ENCODE measurements at regions not wholly inside any gene's neighbourhood (a gene's known extent, or its start where the extent isn't known, plus 50 kb on each side); places are given as distances from the start of the nearest gene placed in this dataset.
"Not testable (repeated sequence)": the region's sequence is repeated elsewhere in the genome, so short reads cannot be mapped to it uniquely, and the experiment has no call there.

GRCh38 chr17:20941872-20942271 is 100.9 kb downstream of the USP22 start:
- DNase-seq (no peak), FAIRE-seq (no peak), ATAC-seq (no peak)

DNA sequence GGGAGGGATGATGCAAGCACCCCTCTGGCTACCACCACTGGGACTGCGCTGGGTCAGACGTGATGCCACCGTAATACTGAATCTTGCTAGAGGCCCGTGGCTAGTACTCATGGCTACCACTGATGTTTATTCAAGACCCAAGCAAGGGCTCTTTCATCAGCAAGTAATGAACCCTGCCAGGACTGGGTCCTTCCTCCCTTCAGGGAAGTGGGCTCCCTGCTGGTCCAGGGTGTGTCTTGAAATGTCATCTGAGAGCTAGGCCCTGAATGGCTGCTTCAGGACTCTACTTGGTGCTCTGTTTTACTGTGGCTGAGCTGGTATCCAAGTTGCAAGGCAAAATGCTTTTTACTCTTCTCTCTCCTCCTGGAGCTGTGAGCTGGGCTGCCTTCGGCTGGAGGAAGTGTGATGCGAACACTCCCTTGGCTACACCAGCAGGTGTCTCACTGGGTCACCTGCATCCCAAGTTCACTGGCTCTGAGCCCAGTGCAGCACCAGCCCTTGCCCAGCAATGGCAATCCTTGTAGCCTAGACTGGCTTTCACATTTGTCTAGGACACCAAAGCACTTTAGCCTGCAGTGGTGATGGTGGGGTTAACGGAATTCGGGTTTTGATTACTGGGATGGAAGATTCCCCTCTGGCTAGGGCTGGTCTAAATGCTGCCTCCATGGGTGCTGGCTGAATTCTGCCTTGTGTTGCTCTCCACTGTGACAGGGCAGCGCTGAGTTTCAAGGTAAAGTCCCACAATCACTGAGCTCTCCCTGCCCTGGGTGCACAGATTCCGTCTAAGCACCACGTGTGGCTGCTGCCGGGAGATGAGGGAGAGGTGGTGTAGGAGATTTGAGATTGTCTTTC is 98.6 kb downstream of the USP22 start:
- TF ChIP-seq, protein P1, sequence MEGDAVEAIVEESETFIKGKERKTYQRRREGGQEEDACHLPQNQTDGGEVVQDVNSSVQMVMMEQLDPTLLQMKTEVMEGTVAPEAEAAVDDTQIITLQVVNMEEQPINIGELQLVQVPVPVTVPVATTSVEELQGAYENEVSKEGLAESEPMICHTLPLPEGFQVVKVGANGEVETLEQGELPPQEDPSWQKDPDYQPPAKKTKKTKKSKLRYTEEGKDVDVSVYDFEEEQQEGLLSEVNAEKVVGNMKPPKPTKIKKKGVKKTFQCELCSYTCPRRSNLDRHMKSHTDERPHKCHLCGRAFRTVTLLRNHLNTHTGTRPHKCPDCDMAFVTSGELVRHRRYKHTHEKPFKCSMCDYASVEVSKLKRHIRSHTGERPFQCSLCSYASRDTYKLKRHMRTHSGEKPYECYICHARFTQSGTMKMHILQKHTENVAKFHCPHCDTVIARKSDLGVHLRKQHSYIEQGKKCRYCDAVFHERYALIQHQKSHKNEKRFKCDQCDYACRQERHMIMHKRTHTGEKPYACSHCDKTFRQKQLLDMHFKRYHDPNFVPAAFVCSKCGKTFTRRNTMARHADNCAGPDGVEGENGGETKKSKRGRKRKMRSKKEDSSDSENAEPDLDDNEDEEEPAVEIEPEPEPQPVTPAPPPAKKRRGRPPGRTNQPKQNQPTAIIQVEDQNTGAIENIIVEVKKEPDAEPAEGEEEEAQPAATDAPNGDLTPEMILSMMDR (IDR thresholded peaks at IDR 0.05), result peak; percentile 51 to 67 (median 54)
- DNase-seq (peak; percentile 79 to 94 (median 84)), FAIRE-seq (no peak), ATAC-seq (peak; percentile 98 to 100 (median 100))
- 33 to 36% methylated on average over 12 of the region's 12 CpGs for WGBS, 2 donors
- Histone ChIP-seq H3K4me3 (no peak overlapping the region), H3K36me3 (no peaks in the 10 kb centered on the region), H3K27me3 (no peaks in the 10 kb centered on the region), H3K27ac (no peak overlapping the region), H3K4me1 (no peaks in the 10 kb centered on the region), H3K9me3 (no peaks in the 10 kb centered on the region)
- intact Hi-C loops (cut with DNase I), result loop anchor here in 1 of 3 donors (5.0 kb wide), 1 partner anchor 48 kb away; no protein-coding TSS in a partner anchor

More at GRCh38 chr17:20941872-20942271, 100.9 kb downstream of the USP22 start:
- TF ChIP-seq, protein P1 (IDR thresholded peaks at IDR 0.05), result no peak
- intact Hi-C loops (cut with DNase I), result loop anchor here in 1 of 3 donors (5.0 kb wide), 1 partner anchor 50 kb away; no protein-coding TSS in a partner anchor
- no peaks in the 10 kb centered on the region for H3K9me3 ChIP-seq
- H3K36me3 ChIP-seq, result no peaks in the 10 kb centered on the region
- H3K4me3 ChIP-seq, result no peak overlapping the region
- H3K4me1 ChIP-seq, result peaks cover 0 to 4% (median 2%) of the 10 kb centered on the region in 3 donors
- 80% methylated on average over 5 of the region's 5 CpGs for WGBS, 2 donors
- H3K27ac ChIP-seq, result no peak overlapping the region
- no peaks in the 10 kb centered on the region for H3K27me3 ChIP-seq

DNA sequence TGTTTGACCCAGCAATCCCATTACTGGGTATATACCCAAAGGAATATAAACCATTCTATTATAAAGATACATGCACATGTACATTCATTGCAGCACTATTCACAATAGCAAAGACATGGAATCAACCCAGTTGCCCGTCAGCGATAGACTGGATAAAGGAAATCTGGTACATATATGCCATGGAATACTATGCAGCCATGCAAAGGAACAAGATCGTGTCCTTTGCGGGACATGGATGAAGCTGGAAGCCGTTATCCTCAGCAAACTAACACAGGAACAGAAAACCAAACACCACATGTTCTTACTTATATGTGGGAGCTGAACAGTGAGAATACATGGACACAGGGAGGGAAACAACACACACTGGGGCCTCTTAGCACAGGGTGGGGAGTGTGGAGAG is 95.1 kb downstream of the USP22 start:
- 92 to 96% methylated on average over 5 of the region's 5 CpGs for whole genome bisulfite sequencing, 2 donors

GRCh38 chr17:20948984-20949777 is 93.6 kb downstream of the USP22 start:
- Histone ChIP-seq H3K27me3 (no peaks in the 10 kb centered on the region), H3K9me3 (no peaks in the 10 kb centered on the region), H3K36me3 (no peaks in the 10 kb centered on the region), H3K4me1 (no peaks in the 10 kb centered on the region), H3K4me3 (no peak overlapping the region), H3K27ac (no peak overlapping the region)
- TF ChIP-seq, protein P1 (IDR thresholded peaks at IDR 0.05), result no peak
- DNase-seq (no peak), FAIRE-seq (no peak), ATAC-seq (no peak)
- intact Hi-C loops (cut with DNase I), result no loop called here
- 63 to 65% methylated on average over 10 of the region's 10 CpGs for WGBS, 2 donors

More for the DNA sequence above, 95.1 kb downstream of the USP22 start:
- H3K4me1 ChIP-seq; DNase-seq; H3K36me3 ChIP-seq; H3K27me3 ChIP-seq; H3K4me3 ChIP-seq; H3K9me3 ChIP-seq; H3K27ac ChIP-seq; intact Hi-C loops (cut with DNase I); FAIRE-seq; ATAC-seq: not testable (repeated sequence)

Measured in pancreas (tissue), 10 donors.